Fibroblast of skin of back (primary cell): ENCODE measurements at regions not wholly inside any gene's neighbourhood (a gene's known extent, or its start where the extent isn't known, plus 50 kb on each side); places are given as distances from the start of the nearest gene placed in this dataset.

Experiments used
- DNase-seq: peaks from one replicate; pipeline ENCODE4 v3.0.0-alpha.2; 2013

DNA sequence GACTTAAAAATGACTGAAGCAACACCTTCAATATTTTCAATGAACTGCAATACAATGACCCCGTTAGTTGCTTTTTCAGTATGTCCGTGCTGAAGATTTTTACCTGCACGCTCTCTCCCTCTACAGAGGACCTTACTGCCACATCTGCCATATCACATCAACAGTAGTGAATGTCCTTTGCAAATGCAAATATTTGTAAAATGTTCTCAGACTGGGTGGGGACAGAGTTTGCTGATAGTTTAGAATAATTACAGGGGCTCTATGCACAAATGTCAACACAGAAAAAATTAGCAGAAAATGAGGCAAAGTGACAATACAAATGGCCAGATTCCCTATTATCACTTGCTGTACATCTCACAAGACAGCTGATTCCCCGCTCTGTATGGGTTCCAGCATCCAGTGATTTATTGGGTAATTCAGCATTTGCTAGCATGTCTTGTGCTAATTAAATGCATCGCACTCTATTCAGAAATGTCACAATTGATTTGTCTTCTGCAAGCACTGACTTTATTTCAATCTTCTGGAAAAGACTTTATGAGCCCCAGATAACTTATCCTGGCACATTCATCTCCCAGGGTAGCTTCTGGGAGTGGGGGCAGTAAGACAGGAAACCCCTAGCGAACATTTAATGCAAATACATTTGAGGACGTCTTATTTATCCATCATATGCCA lies 69.1 kb upstream of the PTER start:
- no peak for DNase-seq

- DNase-seq = no peak
Observed at GRCh38 chr10:16381083-16381482, 55.7 kb upstream of the PTER start.

GRCh38 chr10:16384021-16384420 lies 52.8 kb upstream of the PTER start:
- DNase-seq = no peak

DNA sequence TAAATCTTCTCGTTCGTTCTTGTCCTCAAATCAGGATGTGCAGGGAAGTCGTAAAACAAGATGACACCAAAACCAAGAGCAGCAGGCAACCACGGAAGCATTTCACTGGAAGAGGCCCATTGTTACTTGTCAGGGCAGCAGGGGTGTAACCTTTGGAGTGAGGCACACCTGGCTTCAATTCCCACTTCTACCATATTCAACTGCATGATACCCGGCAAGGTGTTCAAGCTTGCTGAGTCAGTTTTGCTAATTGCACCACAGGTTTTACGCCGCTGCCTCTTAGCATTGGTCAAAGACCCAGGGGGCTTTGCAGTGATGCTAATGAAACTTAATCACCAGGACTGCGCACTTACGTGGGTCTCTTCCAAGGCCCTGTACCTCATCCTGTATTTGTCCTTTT lies 50.0 kb upstream of the PTER start:
- DNase-seq = no peak
